Peyer's patch (tissue), 4 donors: ENCODE measurements at regions not wholly inside any gene's neighbourhood (a gene's known extent, or its start where the extent isn't known, plus 50 kb on each side); places are given as distances from the start of the nearest gene placed in this dataset.
A peak's percentile ranks its signal among the peaks of the same experiment; 100 is the strongest.

Source experiments
- DNase-seq, 3 donors: peaks; one replicate each; pipeline ENCODE4 v3.0.0-alpha.2; 2017 to 2019
- H3K27ac ChIP-seq, 4 donors: fragments of 200-600 bp; sonication (generic); one replicate each; pipeline ENCODE4 v1.5.1; 2016 to 2019
- H3K27me3 ChIP-seq, 2 donors: fragments of 200-600 bp; sonication (generic); one replicate each; pipeline ENCODE4 v1.5.1; 2019
- H3K36me3 ChIP-seq, 3 donors: fragments of 200-600 bp; sonication (generic); one replicate each; pipeline ENCODE4 v1.5.1; 2016 to 2019
- H3K4me1 ChIP-seq, 4 donors: fragments of 200-600 bp; sonication (generic); one replicate each; pipeline ENCODE4 v1.5.1; 2016 to 2019
- H3K4me3 ChIP-seq, 4 donors: fragments of 200-600 bp; sonication (generic); 1 replicate in 3 of 4; 2 replicates in 1 of 4; pipeline ENCODE4 v1.5.1; 2016 to 2019; ENCODE audit warnings: mild to moderate bottlenecking in 1 of 4
- H3K9me3 ChIP-seq, 4 donors: fragments of 200-600 bp; sonication (generic); one replicate each; pipeline ENCODE4 v1.5.1; 2016 to 2019; ENCODE audit warnings: mild to moderate bottlenecking in 1 of 4
- CTCF ChIP-seq, 6 experiments: fragments of 450-650 bp in 4 of 6; fragments of 200-600 bp in 2 of 6; sonication (generic) in 1 of 6; IDR thresholded peaks; one replicate each; pipeline ENCODE4 v1.5.1; 2017 to 2019; ENCODE audit warnings: antibody characterized with exemption in 6 of 6, mild to moderate bottlenecking in 3 of 6, moderate library complexity in 1 of 6
- POLR2A ChIP-seq, 2 donors: fragments of 450-650 bp; IDR thresholded peaks; one replicate each; pipeline ENCODE4 v1.5.1; 2017; ENCODE audit warnings: antibody characterized with exemption in 2 of 2, mild to moderate bottlenecking in 2 of 2, moderate library complexity in 2 of 2

- H3K36me3 ChIP-seq: no peaks in the 10 kb centered on the region
- H3K9me3 ChIP-seq: no peaks in the 10 kb centered on the region
- H3K27me3 ChIP-seq: no peaks in the 10 kb centered on the region
- no peak overlapping the region for H3K27ac ChIP-seq
- DNase-seq: no peak
- no peaks in the 10 kb centered on the region for H3K4me1 ChIP-seq
- H3K4me3 ChIP-seq: no peak overlapping the region
- no peak for TF ChIP-seq CTCF (IDR thresholded peaks at IDR 0.05)
- no peak for TF ChIP-seq POLR2A (IDR thresholded peaks at IDR 0.05)
Observed at GRCh38 chr3:63179862-63180522, 98.1 kb upstream of the SYNPR start.

GRCh38 chr3:63192248-63192647, 85.9 kb upstream of the SYNPR start:
- Histone ChIP-seq H3K27ac (no peak overlapping the region), H3K36me3 (no peaks in the 10 kb centered on the region), H3K9me3 (no peaks in the 10 kb centered on the region), H3K4me3 (no peak overlapping the region), H3K4me1 (no peaks in the 10 kb centered on the region), H3K27me3 (no peaks in the 10 kb centered on the region)
- no peak for DNase-seq
- TF ChIP-seq CTCF (IDR thresholded peaks at IDR 0.05) (no peak), POLR2A (IDR thresholded peaks at IDR 0.05) (no peak)

- Histone ChIP-seq H3K9me3 (no peaks in the 10 kb centered on the region), H3K36me3 (no peaks in the 10 kb centered on the region), H3K4me3 (no peak overlapping the region), H3K27ac (no peak overlapping the region), H3K4me1 (no peaks in the 10 kb centered on the region), H3K27me3 (no peaks in the 10 kb centered on the region)
- no peak for DNase-seq
- TF ChIP-seq POLR2A (IDR thresholded peaks at IDR 0.05) (no peak), CTCF (IDR thresholded peaks at IDR 0.05) (peak in 4 of 6 experiments; percentile 7 to 72 (median 68))
Observed at GRCh38 chr3:63193647-63194046, 84.5 kb upstream of the SYNPR start.

GRCh38 chr3:63199606-63200005, 78.5 kb upstream of the SYNPR start:
- H3K27ac ChIP-seq: no peak overlapping the region
- TF ChIP-seq CTCF (IDR thresholded peaks at IDR 0.05): no peak
- TF ChIP-seq POLR2A (IDR thresholded peaks at IDR 0.05): no peak

DNA sequence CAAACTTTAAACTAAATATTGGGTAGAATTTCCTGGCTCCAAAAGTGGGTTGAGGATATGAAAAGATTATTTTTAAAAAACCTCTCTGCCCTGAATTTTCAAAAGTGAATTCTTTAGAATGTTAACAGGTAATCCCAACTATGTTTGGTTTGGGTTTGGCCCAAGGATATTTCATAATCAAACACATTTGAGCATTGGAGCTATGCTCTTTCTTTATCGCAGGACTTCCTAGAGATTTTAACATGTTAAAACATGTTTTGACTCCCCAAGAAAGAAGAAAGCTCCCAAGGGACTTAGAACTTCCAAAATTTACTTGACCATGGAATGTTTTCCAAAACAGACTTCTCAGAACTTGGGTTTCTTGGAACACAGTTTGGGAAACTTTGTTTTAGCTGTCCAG, 75.6 kb upstream of the SYNPR start:
- no peaks in the 10 kb centered on the region for H3K4me1 ChIP-seq
- no peaks in the 10 kb centered on the region for H3K9me3 ChIP-seq
- TF ChIP-seq POLR2A (IDR thresholded peaks at IDR 0.05) (no peak), CTCF (IDR thresholded peaks at IDR 0.05) (no peak)
- no peaks in the 10 kb centered on the region for H3K36me3 ChIP-seq
- H3K27me3 ChIP-seq: no peaks in the 10 kb centered on the region
- DNase-seq: no peak
- H3K4me3 ChIP-seq: no peak overlapping the region
- H3K27ac ChIP-seq: no peak overlapping the region

More at GRCh38 chr3:63199606-63200005, 78.5 kb upstream of the SYNPR start:
- Histone ChIP-seq H3K9me3 (no peaks in the 10 kb centered on the region), H3K4me1 (no peaks in the 10 kb centered on the region), H3K4me3 (no peak overlapping the region), H3K36me3 (no peaks in the 10 kb centered on the region), H3K27me3 (no peaks in the 10 kb centered on the region)
- no peak for DNase-seq
